ENCODE measurements at regions not wholly inside any gene's neighbourhood (a gene's known extent, or its start where the extent isn't known, plus 50 kb on each side); places are given as distances from the start of the nearest gene placed in this dataset.

DNA sequence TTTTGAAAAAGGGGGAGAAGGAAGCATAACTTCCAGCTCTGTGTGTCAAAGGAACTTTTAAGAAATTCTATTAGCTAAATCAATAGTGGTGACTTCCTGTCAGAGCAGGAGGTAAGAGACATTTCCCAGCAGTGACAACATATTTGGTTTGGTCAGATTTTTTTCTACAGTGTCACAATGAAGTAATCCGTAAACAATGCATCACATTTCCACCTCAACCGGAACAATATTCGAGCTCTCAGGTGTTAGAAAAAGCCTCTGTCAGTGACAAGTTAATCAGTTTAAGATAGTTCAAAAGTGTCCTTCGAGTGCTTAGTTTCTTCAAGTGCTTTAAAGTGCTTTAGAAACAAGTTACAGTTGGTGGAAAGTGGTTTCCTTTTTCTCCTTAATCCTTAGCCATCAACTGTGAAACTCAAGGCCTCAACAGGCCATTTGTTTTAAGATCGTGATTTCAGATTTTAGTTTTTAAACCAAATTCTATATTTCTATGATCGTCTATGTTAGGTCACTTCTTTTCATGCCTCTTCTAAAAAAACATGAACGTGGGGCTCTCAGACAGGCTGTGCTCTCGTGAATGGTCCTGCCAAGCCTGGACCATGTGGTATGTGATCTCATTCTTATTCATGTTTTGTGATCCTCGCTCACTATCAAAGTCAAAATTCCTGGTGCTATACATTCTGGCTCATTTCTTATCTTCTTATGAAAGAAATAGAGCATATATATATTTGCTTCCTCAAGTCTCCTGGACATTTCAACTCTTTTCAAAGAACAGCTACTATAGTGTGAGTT, 181.9 kb upstream of the HMHB1 start (continued):
- TF ChIP-seq ZNF646 (CRISPR knock-in tag; IDR thresholded peaks at IDR 0.05) (no peak), ZNF703 (CRISPR knock-in tag; IDR thresholded peaks at IDR 0.05; ENCODE audit: borderline replicate concordance) (no peak), PTBP1 (IDR thresholded peaks at IDR 0.05; ENCODE audit: low read depth, low read length, poor library complexity, severe bottlenecking) (no peak), FOXC1 (CRISPR knock-in tag; IDR thresholded peaks at IDR 0.05; ENCODE audit: borderline replicate concordance) (no peak), POLR2AphosphoS2 (IDR thresholded peaks at IDR 0.05; ENCODE audit: low read depth, low read length) (no peak), ZNF724P (CRISPR knock-in tag; IDR thresholded peaks at IDR 0.05; ENCODE audit: borderline replicate concordance) (no peak), RELA (CRISPR knock-in tag; IDR thresholded peaks at IDR 0.05) (no peak), ZNF224 (CRISPR knock-in tag; IDR thresholded peaks at IDR 0.05) (no peak), ISX (CRISPR knock-in tag; conservative IDR thresholded peaks at IDR 0.05) (no peak), ZNF768 (CRISPR knock-in tag; IDR thresholded peaks at IDR 0.05) (no peak), ZKSCAN8 (CRISPR knock-in tag; IDR thresholded peaks at IDR 0.05; ENCODE audit: borderline replicate concordance) (no peak)
- TF ChIP-seq, protein P1, sequence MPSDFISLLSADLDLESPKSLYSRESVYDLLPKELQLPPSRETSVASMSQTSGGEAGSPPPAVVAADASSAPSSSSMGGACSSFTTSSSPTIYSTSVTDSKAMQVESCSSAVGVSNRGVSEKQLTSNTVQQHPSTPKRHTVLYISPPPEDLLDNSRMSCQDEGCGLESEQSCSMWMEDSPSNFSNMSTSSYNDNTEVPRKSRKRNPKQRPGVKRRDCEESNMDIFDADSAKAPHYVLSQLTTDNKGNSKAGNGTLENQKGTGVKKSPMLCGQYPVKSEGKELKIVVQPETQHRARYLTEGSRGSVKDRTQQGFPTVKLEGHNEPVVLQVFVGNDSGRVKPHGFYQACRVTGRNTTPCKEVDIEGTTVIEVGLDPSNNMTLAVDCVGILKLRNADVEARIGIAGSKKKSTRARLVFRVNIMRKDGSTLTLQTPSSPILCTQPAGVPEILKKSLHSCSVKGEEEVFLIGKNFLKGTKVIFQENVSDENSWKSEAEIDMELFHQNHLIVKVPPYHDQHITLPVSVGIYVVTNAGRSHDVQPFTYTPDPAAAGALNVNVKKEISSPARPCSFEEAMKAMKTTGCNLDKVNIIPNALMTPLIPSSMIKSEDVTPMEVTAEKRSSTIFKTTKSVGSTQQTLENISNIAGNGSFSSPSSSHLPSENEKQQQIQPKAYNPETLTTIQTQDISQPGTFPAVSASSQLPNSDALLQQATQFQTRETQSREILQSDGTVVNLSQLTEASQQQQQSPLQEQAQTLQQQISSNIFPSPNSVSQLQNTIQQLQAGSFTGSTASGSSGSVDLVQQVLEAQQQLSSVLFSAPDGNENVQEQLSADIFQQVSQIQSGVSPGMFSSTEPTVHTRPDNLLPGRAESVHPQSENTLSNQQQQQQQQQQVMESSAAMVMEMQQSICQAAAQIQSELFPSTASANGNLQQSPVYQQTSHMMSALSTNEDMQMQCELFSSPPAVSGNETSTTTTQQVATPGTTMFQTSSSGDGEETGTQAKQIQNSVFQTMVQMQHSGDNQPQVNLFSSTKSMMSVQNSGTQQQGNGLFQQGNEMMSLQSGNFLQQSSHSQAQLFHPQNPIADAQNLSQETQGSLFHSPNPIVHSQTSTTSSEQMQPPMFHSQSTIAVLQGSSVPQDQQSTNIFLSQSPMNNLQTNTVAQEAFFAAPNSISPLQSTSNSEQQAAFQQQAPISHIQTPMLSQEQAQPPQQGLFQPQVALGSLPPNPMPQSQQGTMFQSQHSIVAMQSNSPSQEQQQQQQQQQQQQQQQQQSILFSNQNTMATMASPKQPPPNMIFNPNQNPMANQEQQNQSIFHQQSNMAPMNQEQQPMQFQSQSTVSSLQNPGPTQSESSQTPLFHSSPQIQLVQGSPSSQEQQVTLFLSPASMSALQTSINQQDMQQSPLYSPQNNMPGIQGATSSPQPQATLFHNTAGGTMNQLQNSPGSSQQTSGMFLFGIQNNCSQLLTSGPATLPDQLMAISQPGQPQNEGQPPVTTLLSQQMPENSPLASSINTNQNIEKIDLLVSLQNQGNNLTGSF (CRISPR knock-in tag; IDR thresholded peaks at IDR 0.05): no peak
- TF ChIP-seq, protein P2, sequence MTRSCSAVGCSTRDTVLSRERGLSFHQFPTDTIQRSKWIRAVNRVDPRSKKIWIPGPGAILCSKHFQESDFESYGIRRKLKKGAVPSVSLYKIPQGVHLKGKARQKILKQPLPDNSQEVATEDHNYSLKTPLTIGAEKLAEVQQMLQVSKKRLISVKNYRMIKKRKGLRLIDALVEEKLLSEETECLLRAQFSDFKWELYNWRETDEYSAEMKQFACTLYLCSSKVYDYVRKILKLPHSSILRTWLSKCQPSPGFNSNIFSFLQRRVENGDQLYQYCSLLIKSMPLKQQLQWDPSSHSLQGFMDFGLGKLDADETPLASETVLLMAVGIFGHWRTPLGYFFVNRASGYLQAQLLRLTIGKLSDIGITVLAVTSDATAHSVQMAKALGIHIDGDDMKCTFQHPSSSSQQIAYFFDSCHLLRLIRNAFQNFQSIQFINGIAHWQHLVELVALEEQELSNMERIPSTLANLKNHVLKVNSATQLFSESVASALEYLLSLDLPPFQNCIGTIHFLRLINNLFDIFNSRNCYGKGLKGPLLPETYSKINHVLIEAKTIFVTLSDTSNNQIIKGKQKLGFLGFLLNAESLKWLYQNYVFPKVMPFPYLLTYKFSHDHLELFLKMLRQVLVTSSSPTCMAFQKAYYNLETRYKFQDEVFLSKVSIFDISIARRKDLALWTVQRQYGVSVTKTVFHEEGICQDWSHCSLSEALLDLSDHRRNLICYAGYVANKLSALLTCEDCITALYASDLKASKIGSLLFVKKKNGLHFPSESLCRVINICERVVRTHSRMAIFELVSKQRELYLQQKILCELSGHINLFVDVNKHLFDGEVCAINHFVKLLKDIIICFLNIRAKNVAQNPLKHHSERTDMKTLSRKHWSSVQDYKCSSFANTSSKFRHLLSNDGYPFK (CRISPR knock-in tag; IDR thresholded peaks at IDR 0.05; ENCODE audit: borderline replicate concordance): no peak

Measured in HepG2 (cell line).